ENCODE measurements at regions not wholly inside any gene's neighbourhood (a gene's known extent, or its start where the extent isn't known, plus 50 kb on each side); places are given as distances from the start of the nearest gene placed in this dataset.

DNA sequence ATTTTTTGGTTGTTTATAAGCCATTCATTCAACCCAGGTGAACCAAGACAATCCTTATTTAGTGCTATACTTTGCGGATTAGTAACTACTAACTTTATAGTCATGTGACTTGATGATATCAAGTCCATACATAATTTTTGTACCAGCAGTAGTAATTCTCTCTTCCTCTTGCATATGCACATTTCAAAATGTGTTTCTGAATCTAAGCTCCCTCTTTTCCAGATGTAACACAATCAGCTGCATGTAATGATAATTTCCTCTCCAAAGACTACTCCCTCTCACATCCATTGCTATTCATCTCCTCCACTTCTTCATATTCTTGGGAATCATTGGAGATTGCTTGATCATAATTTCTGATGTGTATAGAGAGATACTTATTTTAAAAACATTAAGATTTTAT lies 510.1 kb upstream of the CDH18 start:
- TF ChIP-seq FOXM1 (IDR thresholded peaks at IDR 0.05; ENCODE audit: low read depth, low read length) (no peak), SIN3A (IDR thresholded peaks at IDR 0.05; ENCODE audit: low read depth, low read length) (no peak), ZZZ3 (IDR thresholded peaks at IDR 0.05; ENCODE audit: control insufficient read depth, insufficient read length, low read depth) (no peak), TCF7 (IDR thresholded peaks at IDR 0.05; ENCODE audit: borderline replicate concordance) (no peak), NR2F1 (conservative IDR thresholded peaks at IDR 0.05) (no peak), GATAD2B (conservative IDR thresholded peaks at IDR 0.05; ENCODE audit: low read depth) (no peak), YY1 (IDR thresholded peaks at IDR 0.05; ENCODE audit: low read depth, low read length) (no peak)
- TF ChIP-seq, protein P1, sequence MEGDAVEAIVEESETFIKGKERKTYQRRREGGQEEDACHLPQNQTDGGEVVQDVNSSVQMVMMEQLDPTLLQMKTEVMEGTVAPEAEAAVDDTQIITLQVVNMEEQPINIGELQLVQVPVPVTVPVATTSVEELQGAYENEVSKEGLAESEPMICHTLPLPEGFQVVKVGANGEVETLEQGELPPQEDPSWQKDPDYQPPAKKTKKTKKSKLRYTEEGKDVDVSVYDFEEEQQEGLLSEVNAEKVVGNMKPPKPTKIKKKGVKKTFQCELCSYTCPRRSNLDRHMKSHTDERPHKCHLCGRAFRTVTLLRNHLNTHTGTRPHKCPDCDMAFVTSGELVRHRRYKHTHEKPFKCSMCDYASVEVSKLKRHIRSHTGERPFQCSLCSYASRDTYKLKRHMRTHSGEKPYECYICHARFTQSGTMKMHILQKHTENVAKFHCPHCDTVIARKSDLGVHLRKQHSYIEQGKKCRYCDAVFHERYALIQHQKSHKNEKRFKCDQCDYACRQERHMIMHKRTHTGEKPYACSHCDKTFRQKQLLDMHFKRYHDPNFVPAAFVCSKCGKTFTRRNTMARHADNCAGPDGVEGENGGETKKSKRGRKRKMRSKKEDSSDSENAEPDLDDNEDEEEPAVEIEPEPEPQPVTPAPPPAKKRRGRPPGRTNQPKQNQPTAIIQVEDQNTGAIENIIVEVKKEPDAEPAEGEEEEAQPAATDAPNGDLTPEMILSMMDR (IDR thresholded peaks at IDR 0.05 in 2 of 3, conservative IDR thresholded peaks at IDR 0.05 in 1 of 3; ENCODE audit: control insufficient read depth in 2 of 3, extremely low read depth in 1 of 3, insufficient read depth in 1 of 3, low read depth in 3 of 3, low read length in 3 of 3), result no peak
- TF ChIP-seq, protein P2, sequence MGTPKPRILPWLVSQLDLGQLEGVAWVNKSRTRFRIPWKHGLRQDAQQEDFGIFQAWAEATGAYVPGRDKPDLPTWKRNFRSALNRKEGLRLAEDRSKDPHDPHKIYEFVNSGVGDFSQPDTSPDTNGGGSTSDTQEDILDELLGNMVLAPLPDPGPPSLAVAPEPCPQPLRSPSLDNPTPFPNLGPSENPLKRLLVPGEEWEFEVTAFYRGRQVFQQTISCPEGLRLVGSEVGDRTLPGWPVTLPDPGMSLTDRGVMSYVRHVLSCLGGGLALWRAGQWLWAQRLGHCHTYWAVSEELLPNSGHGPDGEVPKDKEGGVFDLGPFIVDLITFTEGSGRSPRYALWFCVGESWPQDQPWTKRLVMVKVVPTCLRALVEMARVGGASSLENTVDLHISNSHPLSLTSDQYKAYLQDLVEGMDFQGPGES (IDR thresholded peaks at IDR 0.05), result no peak

Measured in GM12878 (cell line).